ENCODE measurements at regions not wholly inside any gene's neighbourhood (a gene's known extent, or its start where the extent isn't known, plus 50 kb on each side); places are given as distances from the start of the nearest gene placed in this dataset.

DNA sequence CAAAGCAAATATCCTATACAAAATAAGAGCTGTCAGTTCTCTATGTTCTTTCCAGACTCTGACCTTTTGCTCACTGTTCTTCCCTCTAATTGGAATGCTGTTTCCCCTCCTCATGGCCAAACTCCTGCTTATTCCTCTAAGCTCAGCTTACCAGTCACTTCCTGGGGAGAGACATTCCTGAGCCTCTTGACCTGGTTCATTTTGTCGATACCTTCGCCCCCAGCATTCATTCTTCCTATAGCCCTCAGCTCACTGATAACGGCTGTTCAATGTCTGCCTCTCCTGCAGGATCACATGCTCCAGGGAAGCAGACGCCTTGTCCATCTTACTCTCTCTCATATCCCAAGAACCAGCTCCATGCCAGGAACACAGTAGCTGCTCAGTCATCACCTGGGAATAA, 431.0 kb downstream of the MED13L start:
- Histone ChIP-seq H3K4me2 (no peak overlapping the region), H3K36me3 (replicated peaks; ENCODE audit: insufficient read depth, low read depth) (no peaks in the 10 kb centered on the region), H3K27me3 (no peaks in the 10 kb centered on the region), H3K9me2 (replicated peaks; ENCODE audit: insufficient read depth) (no peaks in the 10 kb centered on the region), H3K27ac (no peak overlapping the region), H3K9me3 (ENCODE audit: low read depth) (no peaks in the 10 kb centered on the region), H4K20me1 (ENCODE audit: insufficient read depth, poor library complexity, severe bottlenecking) (no peaks in the 10 kb centered on the region), H3K79me2 (no peaks in the 10 kb centered on the region), H3K4me3 (no peak overlapping the region), H3K4me1 (ENCODE audit: insufficient read depth) (no peaks in the 10 kb centered on the region), H2AFZ (no peak overlapping the region)
- TF ChIP-seq, protein P1, sequence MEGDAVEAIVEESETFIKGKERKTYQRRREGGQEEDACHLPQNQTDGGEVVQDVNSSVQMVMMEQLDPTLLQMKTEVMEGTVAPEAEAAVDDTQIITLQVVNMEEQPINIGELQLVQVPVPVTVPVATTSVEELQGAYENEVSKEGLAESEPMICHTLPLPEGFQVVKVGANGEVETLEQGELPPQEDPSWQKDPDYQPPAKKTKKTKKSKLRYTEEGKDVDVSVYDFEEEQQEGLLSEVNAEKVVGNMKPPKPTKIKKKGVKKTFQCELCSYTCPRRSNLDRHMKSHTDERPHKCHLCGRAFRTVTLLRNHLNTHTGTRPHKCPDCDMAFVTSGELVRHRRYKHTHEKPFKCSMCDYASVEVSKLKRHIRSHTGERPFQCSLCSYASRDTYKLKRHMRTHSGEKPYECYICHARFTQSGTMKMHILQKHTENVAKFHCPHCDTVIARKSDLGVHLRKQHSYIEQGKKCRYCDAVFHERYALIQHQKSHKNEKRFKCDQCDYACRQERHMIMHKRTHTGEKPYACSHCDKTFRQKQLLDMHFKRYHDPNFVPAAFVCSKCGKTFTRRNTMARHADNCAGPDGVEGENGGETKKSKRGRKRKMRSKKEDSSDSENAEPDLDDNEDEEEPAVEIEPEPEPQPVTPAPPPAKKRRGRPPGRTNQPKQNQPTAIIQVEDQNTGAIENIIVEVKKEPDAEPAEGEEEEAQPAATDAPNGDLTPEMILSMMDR (IDR thresholded peaks at IDR 0.05; ENCODE audit: poor library complexity) = no peak
- 42% methylated on average over 4 of the region's 4 CpGs for WGBS (ENCODE audit: low lambda C conversion rate, missing lambda C conversion rate)
- no peak for DNase-seq (ENCODE audit: low spot score)

DNA sequence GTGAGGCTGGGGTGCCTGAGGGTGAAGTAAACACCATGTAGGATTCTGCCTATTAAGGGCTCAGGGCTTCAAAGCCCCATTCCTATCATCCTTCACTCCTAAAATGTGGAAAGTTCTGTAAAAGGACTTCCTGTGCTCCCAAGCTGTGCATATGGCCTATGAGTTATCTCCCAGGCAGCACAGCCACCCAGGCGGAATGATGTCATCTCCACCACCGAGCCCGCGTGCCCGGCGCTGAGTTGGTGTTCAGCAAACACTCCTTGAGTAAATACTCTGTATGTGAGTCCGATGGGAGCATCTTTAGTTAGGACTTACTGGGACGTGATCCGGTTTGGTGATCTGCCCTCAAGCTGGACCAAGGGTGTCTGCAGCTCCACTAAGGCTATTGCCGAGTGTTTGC, 437.3 kb downstream of the MED13L start:
- no peaks in the 10 kb centered on the region for H3K36me3 ChIP-seq (replicated peaks; ENCODE audit: insufficient read depth, low read depth)
- WGBS (ENCODE audit: low lambda C conversion rate, missing lambda C conversion rate) = 45% methylated on average over 10 of the region's 10 CpGs

DNA sequence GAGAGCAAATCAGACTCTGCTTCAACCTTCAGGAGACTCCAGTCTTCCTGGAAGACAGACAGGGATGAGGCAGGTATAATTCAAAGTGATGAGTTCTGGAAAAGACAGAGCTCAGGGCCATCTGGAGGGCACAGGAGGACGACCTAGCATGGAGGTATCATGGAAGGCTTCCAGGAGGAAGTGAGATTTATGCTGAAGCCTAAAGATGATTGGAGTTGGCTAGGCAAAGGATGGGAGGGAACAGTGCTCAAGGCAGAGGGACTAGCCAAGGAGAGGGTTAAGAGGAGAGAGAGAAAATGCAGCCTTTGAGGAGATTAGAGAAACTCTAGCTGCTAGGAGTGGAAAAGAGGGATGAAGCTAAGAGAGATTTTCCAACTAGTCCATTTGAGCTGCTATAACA, 438.5 kb downstream of the MED13L start:
- Histone ChIP-seq H3K27me3 (no peaks in the 10 kb centered on the region), H3K79me2 (no peaks in the 10 kb centered on the region), H3K27ac (no peak overlapping the region), H2AFZ (no peak overlapping the region), H4K20me1 (ENCODE audit: insufficient read depth, poor library complexity, severe bottlenecking) (no peaks in the 10 kb centered on the region), H3K4me1 (ENCODE audit: insufficient read depth) (peaks cover 6% of the 10 kb centered on the region), H3K36me3 (replicated peaks; ENCODE audit: insufficient read depth, low read depth) (no peaks in the 10 kb centered on the region), H3K4me2 (no peak overlapping the region), H3K4me3 (no peak overlapping the region), H3K9me3 (ENCODE audit: low read depth) (no peaks in the 10 kb centered on the region), H3K9me2 (replicated peaks; ENCODE audit: insufficient read depth) (no peaks in the 10 kb centered on the region)
- TF ChIP-seq EZH2 (IDR thresholded peaks at IDR 0.05; ENCODE audit: borderline replicate concordance) (no peak), EZH2phosphoT487 (IDR thresholded peaks at IDR 0.05; ENCODE audit: low read depth, severe bottlenecking, unreplicated experiment) (no peak)
- TF ChIP-seq, protein P1 (IDR thresholded peaks at IDR 0.05; ENCODE audit: poor library complexity) = no peak
- no peak for DNase-seq (ENCODE audit: low spot score)
- 69% methylated on average over 1 of the region's 1 CpG for WGBS (ENCODE audit: low lambda C conversion rate, missing lambda C conversion rate)

More for the DNA sequence above, 437.3 kb downstream of the MED13L start:
- no peaks in the 10 kb centered on the region for H3K79me2 ChIP-seq
- H3K9me2 ChIP-seq (replicated peaks; ENCODE audit: insufficient read depth) = no peaks in the 10 kb centered on the region
- no peak overlapping the region for H2AFZ ChIP-seq
- no peaks in the 10 kb centered on the region for H4K20me1 ChIP-seq (ENCODE audit: insufficient read depth, poor library complexity, severe bottlenecking)
- no peak overlapping the region for H3K4me2 ChIP-seq
- H3K27ac ChIP-seq = peak overlapping the region; percentile 27
- no peaks in the 10 kb centered on the region for H3K9me3 ChIP-seq (ENCODE audit: low read depth)
- no peaks in the 10 kb centered on the region for H3K27me3 ChIP-seq
- peak; percentile 31 for DNase-seq (ENCODE audit: low spot score)
- H3K4me3 ChIP-seq = no peak overlapping the region
- H3K4me1 ChIP-seq (ENCODE audit: insufficient read depth) = peaks cover 6% of the 10 kb centered on the region
- TF ChIP-seq, protein P1 (IDR thresholded peaks at IDR 0.05; ENCODE audit: poor library complexity) = no peak
- TF ChIP-seq EZH2 (IDR thresholded peaks at IDR 0.05; ENCODE audit: borderline replicate concordance) (no peak), EZH2phosphoT487 (IDR thresholded peaks at IDR 0.05; ENCODE audit: low read depth, severe bottlenecking, unreplicated experiment) (no peak)

DNA sequence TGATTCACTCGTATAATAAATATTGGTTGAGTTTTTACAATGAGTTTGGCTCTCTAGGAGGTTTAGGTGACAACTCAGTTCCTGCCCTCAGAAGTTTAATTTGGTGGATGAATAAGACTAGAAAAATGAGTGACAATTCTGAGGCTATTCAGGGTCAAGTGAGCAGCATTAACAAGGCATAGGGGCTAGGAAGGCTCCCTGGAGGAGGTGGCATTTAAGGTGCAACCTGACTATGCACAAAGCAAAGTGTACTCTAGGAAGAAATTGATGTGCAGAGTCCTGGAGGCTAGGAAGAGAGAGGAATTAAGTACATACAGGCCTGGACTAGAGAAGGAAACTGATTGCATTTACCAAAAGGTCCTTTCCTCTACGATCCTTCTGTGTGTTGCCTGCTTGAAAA, 440.3 kb downstream of the MED13L start:
- 84% methylated on average over 2 of the region's 2 CpGs for WGBS (ENCODE audit: low lambda C conversion rate, missing lambda C conversion rate)
- Histone ChIP-seq H3K9me2 (replicated peaks; ENCODE audit: insufficient read depth) (no peaks in the 10 kb centered on the region), H3K4me3 (no peak overlapping the region), H3K9me3 (ENCODE audit: low read depth) (no peaks in the 10 kb centered on the region), H3K27me3 (no peaks in the 10 kb centered on the region), H3K36me3 (replicated peaks; ENCODE audit: insufficient read depth, low read depth) (no peaks in the 10 kb centered on the region), H2AFZ (no peak overlapping the region), H3K27ac (no peak overlapping the region), H3K4me2 (no peak overlapping the region), H3K4me1 (ENCODE audit: insufficient read depth) (peaks cover 6% of the 10 kb centered on the region), H4K20me1 (ENCODE audit: insufficient read depth, poor library complexity, severe bottlenecking) (no peaks in the 10 kb centered on the region), H3K79me2 (no peaks in the 10 kb centered on the region)
- no peak for DNase-seq (ENCODE audit: low spot score)
- no peak for TF ChIP-seq EZH2phosphoT487 (IDR thresholded peaks at IDR 0.05; ENCODE audit: low read depth, severe bottlenecking, unreplicated experiment)
- TF ChIP-seq, protein P1 (IDR thresholded peaks at IDR 0.05; ENCODE audit: poor library complexity) = no peak
- TF ChIP-seq EZH2 (IDR thresholded peaks at IDR 0.05; ENCODE audit: borderline replicate concordance) = no peak

All from hepatocyte (in vitro differentiated cells).